GM18520 (cell line): ENCODE measurements at regions not wholly inside any gene's neighbourhood (a gene's known extent, or its start where the extent isn't known, plus 50 kb on each side); places are given as distances from the start of the nearest gene placed in this dataset.

Source experiments
- ATAC-seq: cut with Tn5 transposase; IDR thresholded peaks from one replicate; pipeline ENCODE4 v1.9.1; 2021; ENCODE audit not compliant: unreplicated experiment

GRCh38 chr6:111957623-111958315 is 84.5 kb upstream of the FYN start:
- no peak for ATAC-seq

GRCh38 chr6:111958534-111958933 is 85.3 kb upstream of the FYN start:
- ATAC-seq: no peak

- no peak for ATAC-seq
Observed at GRCh38 chr6:111959766-111960165, 86.5 kb upstream of the FYN start.

- ATAC-seq: no peak
Observed at GRCh38 chr6:111967131-111967530, 86.8 kb upstream of the CCN6 start.

GRCh38 chr6:111970426-111970825 is 83.5 kb upstream of the CCN6 start:
- ATAC-seq: no peak

- ATAC-seq: no peak
Observed at GRCh38 chr6:111971181-111971841, 82.6 kb upstream of the CCN6 start.

GRCh38 chr6:111971866-111972532 is 81.9 kb upstream of the CCN6 start:
- ATAC-seq: no peak

- ATAC-seq: no peak
Observed at GRCh38 chr6:111972745-111973117, 81.2 kb upstream of the CCN6 start.

GRCh38 chr6:111973118-111973761 is 80.7 kb upstream of the CCN6 start:
- ATAC-seq: no peak

GRCh38 chr6:111973927-111974639 is 79.8 kb upstream of the CCN6 start:
- no peak for ATAC-seq

GRCh38 chr6:111975466-111975865 is 78.4 kb upstream of the CCN6 start:
- ATAC-seq: no peak

- no peak for ATAC-seq
Observed at GRCh38 chr6:111976139-111976538, 77.8 kb upstream of the CCN6 start.

GRCh38 chr6:111978532-111979149 is 75.3 kb upstream of the CCN6 start:
- no peak for ATAC-seq

GRCh38 chr6:111979633-111980032 is 74.3 kb upstream of the CCN6 start:
- no peak for ATAC-seq

GRCh38 chr6:111980143-111980542 is 73.8 kb upstream of the CCN6 start:
- no peak for ATAC-seq

- ATAC-seq: no peak
Observed at GRCh38 chr6:111980971-111981840, 72.7 kb upstream of the CCN6 start.

GRCh38 chr6:111982681-111983080 is 71.2 kb upstream of the CCN6 start:
- ATAC-seq: no peak

GRCh38 chr6:111983193-111983592 is 70.7 kb upstream of the CCN6 start:
- no peak for ATAC-seq

- ATAC-seq: no peak
Observed at GRCh38 chr6:111984081-111984480, 69.8 kb upstream of the CCN6 start.
